Activated naive CD4-positive, alpha-beta T cell treated with anti-CD3 and anti-CD28 coated beads for 36 hours (primary cell): ENCODE measurements at regions not wholly inside any gene's neighbourhood (a gene's known extent, or its start where the extent isn't known, plus 50 kb on each side); places are given as distances from the start of the nearest gene placed in this dataset.

ENCODE experiments used
- CTCF ChIA-PET: fragments of 350-600 bp; sonication (Branson Sonifier 250); formaldehyde crosslinking; loops from one replicate; lab custom pipeline; 2021; ENCODE audit warnings: antibody characterized with exemption; lab: Charles Lee
- DNase-seq: peaks from one replicate; pipeline ENCODE4 v3.0.0-alpha.2; 2020
- H3K27ac Mint-ChIP-seq: one replicate; pipeline ENCODE4 v1.8.0; 2021; ENCODE audit warnings: mild to moderate bottlenecking, mixed read lengths
- H3K27me3 Mint-ChIP-seq: one replicate; pipeline ENCODE4 v1.8.0; 2021; ENCODE audit warnings: low read depth, mixed read lengths
- H3K36me3 Mint-ChIP-seq: one replicate; pipeline ENCODE4 v1.8.0; 2021; ENCODE audit warnings: low read depth, mixed read lengths
- H3K4me1 Mint-ChIP-seq: one replicate; pipeline ENCODE4 v1.8.0; 2021; ENCODE audit warnings: low read depth, mixed read lengths
- H3K4me3 Mint-ChIP-seq: one replicate; pipeline ENCODE4 v1.8.0; 2021; ENCODE audit warnings: mild to moderate bottlenecking, moderate library complexity, mixed read lengths
- H3K9me3 Mint-ChIP-seq: one replicate; pipeline ENCODE4 v1.8.0; 2021; ENCODE audit warnings: mixed read lengths
- intact Hi-C: fragments of 100-400 bp; cut with micrococcal nuclease; formaldehyde crosslinking; loops from one replicate; pipeline ENCODE4 v1.15.1; 2023

DNA sequence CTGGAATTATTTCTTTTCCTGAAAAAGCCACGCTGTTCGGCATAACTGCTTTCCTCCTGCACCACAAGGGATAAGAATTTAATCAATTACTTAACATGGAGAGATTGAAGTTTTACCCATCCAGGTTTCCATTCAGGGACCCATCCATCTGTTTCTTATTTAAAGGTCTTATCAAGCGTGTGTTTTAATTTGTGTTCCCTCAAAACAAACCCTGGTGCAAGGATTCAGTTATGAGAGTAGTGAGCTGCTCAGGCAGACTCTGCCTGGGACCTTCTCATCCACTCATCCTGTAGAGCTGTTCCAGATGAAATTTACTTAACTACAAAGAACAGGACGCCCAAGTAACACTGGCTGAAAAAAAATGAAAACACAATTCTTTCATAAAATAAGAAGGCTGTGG is 97.8 kb downstream of the BANF2 start:
- H3K9me3 Mint-ChIP-seq = peaks cover 5% of the 10 kb centered on the region
- CTCF ChIA-PET = no interaction called here
- H3K27ac Mint-ChIP-seq = no peak overlapping the region
- no peaks in the 10 kb centered on the region for H3K36me3 Mint-ChIP-seq
- no peak overlapping the region for H3K4me3 Mint-ChIP-seq
- no peaks in the 10 kb centered on the region for H3K4me1 Mint-ChIP-seq
- no peak for DNase-seq
- H3K27me3 Mint-ChIP-seq = peaks cover 21% of the 10 kb centered on the region
- intact Hi-C loops = no loop called here

DNA sequence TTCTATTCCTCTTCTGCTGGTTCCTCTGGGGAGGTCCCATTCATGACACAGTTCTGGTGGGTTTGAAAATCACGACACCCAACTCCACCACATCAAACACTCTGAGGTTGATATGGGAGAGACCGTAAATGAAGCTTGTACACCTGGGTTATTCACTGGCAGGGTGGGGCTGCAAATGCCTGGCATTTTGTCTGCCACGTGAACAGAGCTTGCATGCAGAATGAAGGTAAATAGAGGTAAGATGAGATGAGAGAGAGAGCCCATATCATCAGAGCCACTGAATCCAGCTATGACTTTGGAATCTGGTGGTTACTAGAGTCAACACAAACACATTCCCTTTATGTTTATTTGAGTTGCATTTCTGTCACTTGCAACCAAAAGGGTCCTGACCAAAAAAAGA is 97.4 kb downstream of the BANF2 start:
- CTCF ChIA-PET = no interaction called here
- Mint-ChIP-seq H3K27ac (no peak overlapping the region), H3K4me1 (no peaks in the 10 kb centered on the region), H3K9me3 (peaks cover 5% of the 10 kb centered on the region), H3K36me3 (no peaks in the 10 kb centered on the region), H3K4me3 (no peak overlapping the region), H3K27me3 (peaks cover 24% of the 10 kb centered on the region)
- intact Hi-C loops = no loop called here
- no peak for DNase-seq

DNA sequence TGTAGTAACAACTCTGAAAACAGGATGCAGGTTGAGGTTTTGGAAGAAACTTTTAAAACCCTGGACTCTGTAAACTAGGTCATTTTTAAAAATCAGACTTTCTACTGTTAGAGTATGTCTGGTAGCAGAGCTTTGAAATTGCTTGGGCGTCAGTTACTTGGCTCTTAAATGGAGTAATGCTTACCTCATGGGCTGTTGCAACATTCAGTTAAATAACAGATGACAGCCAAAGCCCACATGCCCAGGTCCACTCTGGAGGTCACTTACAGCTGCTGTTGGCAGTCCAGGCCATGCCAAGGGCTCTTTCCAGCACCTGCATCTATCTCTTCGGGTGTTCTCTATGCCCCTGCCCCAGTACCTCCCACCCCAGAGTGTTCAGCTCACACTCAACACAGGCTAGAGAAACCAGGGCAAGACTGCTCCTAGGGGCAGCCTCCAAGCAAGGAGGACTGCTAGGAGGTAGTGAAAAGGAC is 96.4 kb downstream of the BANF2 start:
- Mint-ChIP-seq H3K27ac (no peak overlapping the region), H3K9me3 (peaks cover 5% of the 10 kb centered on the region), H3K4me3 (no peak overlapping the region), H3K27me3 (peaks cover 27% of the 10 kb centered on the region), H3K36me3 (no peaks in the 10 kb centered on the region), H3K4me1 (no peaks in the 10 kb centered on the region)
- intact Hi-C loops = no loop called here
- CTCF ChIA-PET = no interaction called here
- DNase-seq = no peak

DNA sequence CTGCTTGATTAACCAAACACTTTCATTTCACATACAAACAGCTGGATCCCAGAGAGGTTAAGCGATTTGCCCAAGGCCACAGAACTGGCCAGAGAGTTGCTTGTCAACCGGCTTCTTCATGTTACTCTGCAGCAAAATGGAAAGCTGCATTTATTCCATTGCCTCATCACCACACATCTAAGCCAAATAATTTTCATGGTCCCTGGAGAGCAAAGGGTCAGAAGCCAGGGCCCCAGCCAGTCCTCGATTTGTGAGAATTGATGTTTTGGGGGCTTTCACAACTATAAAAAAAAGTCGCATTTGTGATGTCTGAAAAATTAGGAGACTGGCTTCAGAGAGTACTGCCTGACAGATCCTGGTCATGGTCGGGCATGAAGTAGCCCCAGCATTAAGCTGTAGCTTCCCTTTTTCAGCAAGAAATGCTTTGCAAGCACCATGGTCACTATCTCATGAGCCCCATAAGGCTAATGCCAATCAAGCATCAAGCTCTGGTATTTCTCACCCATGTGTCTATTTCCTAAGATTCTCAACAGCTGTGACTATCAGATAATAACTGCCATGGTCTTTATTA is 95.8 kb downstream of the BANF2 start:
- intact Hi-C loops = no loop called here
- Mint-ChIP-seq H3K27me3 (peaks cover 27% of the 10 kb centered on the region), H3K9me3 (peaks cover 5% of the 10 kb centered on the region), H3K4me1 (no peaks in the 10 kb centered on the region), H3K4me3 (no peak overlapping the region), H3K27ac (no peak overlapping the region), H3K36me3 (no peaks in the 10 kb centered on the region)
- no peak for DNase-seq
- CTCF ChIA-PET = no interaction called here

DNA sequence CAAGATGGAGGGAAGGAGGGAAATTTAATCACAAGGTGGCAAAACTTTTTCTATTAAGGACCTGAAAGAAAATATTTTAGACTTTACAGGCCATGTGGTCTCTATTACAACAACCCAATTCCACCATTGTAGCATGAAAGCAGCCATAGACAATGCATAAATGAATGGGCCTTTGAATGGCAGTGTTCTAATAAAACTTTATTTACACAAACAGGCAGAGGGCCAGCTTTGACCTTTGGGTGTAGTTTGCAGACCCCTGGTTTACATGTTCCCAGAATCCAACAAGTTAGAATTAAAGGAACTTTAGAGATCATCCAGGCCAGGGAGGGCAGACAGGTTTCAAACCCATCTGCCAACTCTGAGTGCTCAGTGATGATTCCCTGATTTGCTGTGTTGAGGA is 95.2 kb downstream of the BANF2 start:
- no peak for DNase-seq
- H3K36me3 Mint-ChIP-seq = no peaks in the 10 kb centered on the region
- CTCF ChIA-PET = no interaction called here
- H3K27me3 Mint-ChIP-seq = peaks cover 25% of the 10 kb centered on the region
- H3K4me3 Mint-ChIP-seq = no peak overlapping the region
- intact Hi-C loops = no loop called here
- H3K27ac Mint-ChIP-seq = no peak overlapping the region
- H3K9me3 Mint-ChIP-seq = peaks cover 5% of the 10 kb centered on the region
- H3K4me1 Mint-ChIP-seq = no peaks in the 10 kb centered on the region

DNA sequence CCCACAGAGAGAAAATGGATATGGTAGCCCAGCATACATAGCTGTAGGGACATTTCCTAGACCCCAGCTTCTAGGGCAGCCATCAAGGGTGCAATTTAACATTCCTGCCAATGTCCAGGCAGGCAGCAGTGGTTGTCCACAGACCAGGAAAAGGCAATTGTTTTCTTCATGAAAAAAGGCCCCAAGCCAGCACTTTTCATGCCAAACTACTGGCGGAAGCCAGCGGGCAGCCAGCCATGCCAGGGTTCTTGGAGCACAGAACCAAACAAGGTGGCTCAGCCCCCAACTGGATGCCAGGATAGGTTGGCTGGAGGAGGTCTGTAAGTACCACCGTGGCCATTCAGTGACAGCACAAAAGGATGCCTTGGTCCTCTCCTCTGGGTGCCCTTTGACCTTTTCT is 94.6 kb downstream of the BANF2 start:
- Mint-ChIP-seq H3K27me3 (peaks cover 22% of the 10 kb centered on the region), H3K4me1 (no peaks in the 10 kb centered on the region), H3K4me3 (no peak overlapping the region), H3K27ac (no peak overlapping the region), H3K36me3 (no peaks in the 10 kb centered on the region), H3K9me3 (peaks cover 3% of the 10 kb centered on the region)
- no peak for DNase-seq
- intact Hi-C loops = no loop called here
- CTCF ChIA-PET = no interaction called here

DNA sequence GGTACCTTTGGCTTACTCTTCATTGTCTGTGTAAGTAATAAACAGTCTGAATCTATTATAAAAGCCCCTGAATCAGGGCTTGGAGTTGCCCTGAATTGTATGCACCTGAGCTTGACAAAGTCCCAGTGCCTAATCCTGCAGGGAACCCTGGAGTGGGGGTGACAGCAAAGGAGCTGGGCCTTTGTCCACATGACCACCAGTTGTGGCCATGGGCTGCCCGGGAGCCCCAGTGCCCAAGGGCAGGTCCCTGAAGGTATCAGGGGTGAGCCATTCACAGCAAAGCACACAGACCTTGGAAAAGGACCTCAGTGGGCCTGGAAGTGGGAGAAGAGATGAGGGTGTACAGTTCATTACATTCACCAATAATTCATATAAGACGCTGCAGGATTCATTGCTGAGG is 94.2 kb downstream of the BANF2 start:
- CTCF ChIA-PET = no interaction called here
- Mint-ChIP-seq H3K27ac (no peak overlapping the region), H3K27me3 (peaks cover 20% of the 10 kb centered on the region), H3K4me3 (no peak overlapping the region), H3K36me3 (no peaks in the 10 kb centered on the region), H3K9me3 (peaks cover 1% of the 10 kb centered on the region), H3K4me1 (no peaks in the 10 kb centered on the region)
- intact Hi-C loops = no loop called here
- no peak for DNase-seq

DNA sequence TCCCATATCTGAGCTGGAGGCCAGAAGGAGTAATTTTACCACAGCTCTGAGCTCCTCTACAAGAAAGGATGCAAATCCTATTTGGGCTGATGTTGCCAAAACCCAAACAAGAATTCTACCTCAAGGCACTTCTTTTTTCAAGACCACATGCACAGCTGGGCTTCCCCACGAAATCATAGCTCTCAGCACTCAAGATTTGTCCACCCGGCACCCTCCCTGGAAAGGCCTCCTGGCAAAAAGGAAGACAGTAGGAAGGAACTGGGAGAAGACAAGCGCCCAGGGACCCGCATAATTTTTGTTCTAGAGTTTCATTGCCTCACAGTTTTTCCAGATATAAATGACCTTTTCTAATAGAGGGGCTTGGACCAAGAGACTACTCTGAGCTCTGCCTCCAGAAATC is 90.5 kb downstream of the BANF2 start:
- H3K27ac Mint-ChIP-seq = no peak overlapping the region
- no peak for DNase-seq
- CTCF ChIA-PET = interaction anchor here (1.3 kb wide), 1 partner anchor 108 kb away, joined by 3 read pairs; the partner anchor contains the start of gene RRBP1
- H3K9me3 Mint-ChIP-seq = no peaks in the 10 kb centered on the region
- no peaks in the 10 kb centered on the region for H3K4me1 Mint-ChIP-seq
- intact Hi-C loops = no loop called here
- no peaks in the 10 kb centered on the region for H3K36me3 Mint-ChIP-seq
- H3K27me3 Mint-ChIP-seq = peaks cover 9% of the 10 kb centered on the region
- H3K4me3 Mint-ChIP-seq = no peak overlapping the region

DNA sequence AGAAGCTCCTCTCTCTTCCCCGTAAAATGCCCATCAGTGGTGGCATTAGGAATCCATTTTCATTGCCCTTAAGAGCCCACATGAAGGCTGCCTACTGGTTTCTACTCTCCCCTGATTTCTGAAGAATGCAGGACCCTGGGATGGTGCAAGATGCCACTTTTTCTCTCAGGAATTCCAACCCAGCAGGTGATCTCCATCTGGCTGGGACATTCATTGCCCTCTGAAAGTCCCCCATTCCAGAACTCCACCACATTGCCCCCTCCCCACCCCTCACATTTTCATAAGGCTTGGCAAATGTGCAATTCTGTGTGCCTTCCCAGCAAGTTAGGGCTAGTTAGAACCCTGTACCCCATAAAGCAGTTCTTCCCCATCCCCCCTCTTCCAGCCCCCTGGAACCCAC is 88.0 kb downstream of the BANF2 start:
- H3K4me1 Mint-ChIP-seq = no peaks in the 10 kb centered on the region
- H3K27me3 Mint-ChIP-seq = peaks cover 7% of the 10 kb centered on the region
- no peaks in the 10 kb centered on the region for H3K9me3 Mint-ChIP-seq
- no peaks in the 10 kb centered on the region for H3K36me3 Mint-ChIP-seq
- no peak for DNase-seq
- H3K27ac Mint-ChIP-seq = no peak overlapping the region
- intact Hi-C loops = no loop called here
- no peak overlapping the region for H3K4me3 Mint-ChIP-seq
- CTCF ChIA-PET = no interaction called here

DNA sequence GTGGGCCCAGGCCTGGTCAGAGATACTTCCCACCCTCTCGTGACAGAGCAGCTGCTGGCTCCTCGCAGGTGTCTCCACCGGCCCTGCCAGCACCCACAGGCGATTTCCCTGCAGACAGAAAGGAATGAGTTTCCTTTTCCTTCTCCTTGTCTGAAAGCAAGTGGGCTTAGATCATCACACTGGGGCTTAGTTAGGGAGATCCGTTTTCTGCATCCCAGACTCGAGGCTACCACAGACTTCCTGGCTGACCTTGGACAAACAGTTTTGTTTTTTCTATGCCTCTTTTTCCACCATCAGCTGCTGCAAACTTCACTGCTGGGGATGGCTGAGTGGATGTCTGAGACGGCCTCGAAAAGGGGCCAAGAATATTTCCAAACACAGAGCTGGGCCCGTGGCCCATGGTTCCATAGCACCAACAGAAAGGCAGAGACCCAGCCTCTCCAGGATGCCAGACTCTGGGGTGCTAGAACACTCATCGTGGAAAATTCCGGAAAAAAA is 86.5 kb downstream of the BANF2 start:
- no peaks in the 10 kb centered on the region for H3K36me3 Mint-ChIP-seq
- intact Hi-C loops = no loop called here

More for the DNA sequence above, 86.5 kb downstream of the BANF2 start:
- Mint-ChIP-seq H3K27me3 (no peaks in the 10 kb centered on the region), H3K4me3 (no peak overlapping the region), H3K27ac (no peak overlapping the region), H3K4me1 (no peaks in the 10 kb centered on the region), H3K9me3 (no peaks in the 10 kb centered on the region)
- CTCF ChIA-PET = interaction anchor here (0.7 kb wide), 1 partner anchor 16 kb away, joined by 3 read pairs; no protein-coding TSS in a partner anchor
- no peak for DNase-seq
